Testis (tissue), 2 donors: ENCODE measurements at regions not wholly inside any gene's neighbourhood (a gene's known extent, or its start where the extent isn't known, plus 50 kb on each side); places are given as distances from the start of the nearest gene placed in this dataset.
A peak's percentile ranks its signal among the peaks of the same experiment; 100 is the strongest.

Experiments used
- POLR2A ChIP-seq: fragments of 450-650 bp; IDR thresholded peaks from one replicate; pipeline ENCODE4 v1.6.1; 2017; ENCODE audit warnings: antibody characterized with exemption, mild to moderate bottlenecking, moderate library complexity
- TF ChIP-seq, protein P1 (sequence below), 3 experiments: fragments of 450-650 bp in 2 of 3; fragments of 200-600 bp in 1 of 3; sonication (generic) in 1 of 3; IDR thresholded peaks; one replicate each; pipeline ENCODE4 v1.5.1; 2016 to 2019; ENCODE audit warnings: antibody characterized with exemption in 3 of 3, mild to moderate bottlenecking in 2 of 3, moderate library complexity in 1 of 3

- TF ChIP-seq, protein P1, sequence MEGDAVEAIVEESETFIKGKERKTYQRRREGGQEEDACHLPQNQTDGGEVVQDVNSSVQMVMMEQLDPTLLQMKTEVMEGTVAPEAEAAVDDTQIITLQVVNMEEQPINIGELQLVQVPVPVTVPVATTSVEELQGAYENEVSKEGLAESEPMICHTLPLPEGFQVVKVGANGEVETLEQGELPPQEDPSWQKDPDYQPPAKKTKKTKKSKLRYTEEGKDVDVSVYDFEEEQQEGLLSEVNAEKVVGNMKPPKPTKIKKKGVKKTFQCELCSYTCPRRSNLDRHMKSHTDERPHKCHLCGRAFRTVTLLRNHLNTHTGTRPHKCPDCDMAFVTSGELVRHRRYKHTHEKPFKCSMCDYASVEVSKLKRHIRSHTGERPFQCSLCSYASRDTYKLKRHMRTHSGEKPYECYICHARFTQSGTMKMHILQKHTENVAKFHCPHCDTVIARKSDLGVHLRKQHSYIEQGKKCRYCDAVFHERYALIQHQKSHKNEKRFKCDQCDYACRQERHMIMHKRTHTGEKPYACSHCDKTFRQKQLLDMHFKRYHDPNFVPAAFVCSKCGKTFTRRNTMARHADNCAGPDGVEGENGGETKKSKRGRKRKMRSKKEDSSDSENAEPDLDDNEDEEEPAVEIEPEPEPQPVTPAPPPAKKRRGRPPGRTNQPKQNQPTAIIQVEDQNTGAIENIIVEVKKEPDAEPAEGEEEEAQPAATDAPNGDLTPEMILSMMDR (IDR thresholded peaks at IDR 0.05) = peak in 1 of 3 experiments; percentile 27
- TF ChIP-seq POLR2A = no peak
These were observed 168.8 kb upstream of the POC5 start for GRCh38 chr5:75885849-75886596.
